LoVo (cell line): ENCODE measurements at regions not wholly inside any gene's neighbourhood (a gene's known extent, or its start where the extent isn't known, plus 50 kb on each side); places are given as distances from the start of the nearest gene placed in this dataset.
"Not testable (repeated sequence)": the region's sequence is repeated elsewhere in the genome, so short reads cannot be mapped to it uniquely, and the experiment has no call there.

ENCODE experiments used
- DNase-seq: peaks from one replicate; pipeline ENCODE4 v3.0.0-alpha.2; 2016; ENCODE audit warnings: low spot score

- no peak for DNase-seq
Observed at GRCh38 chr4:118587946-118588345, 97.2 kb upstream of the METTL14 start.

DNA sequence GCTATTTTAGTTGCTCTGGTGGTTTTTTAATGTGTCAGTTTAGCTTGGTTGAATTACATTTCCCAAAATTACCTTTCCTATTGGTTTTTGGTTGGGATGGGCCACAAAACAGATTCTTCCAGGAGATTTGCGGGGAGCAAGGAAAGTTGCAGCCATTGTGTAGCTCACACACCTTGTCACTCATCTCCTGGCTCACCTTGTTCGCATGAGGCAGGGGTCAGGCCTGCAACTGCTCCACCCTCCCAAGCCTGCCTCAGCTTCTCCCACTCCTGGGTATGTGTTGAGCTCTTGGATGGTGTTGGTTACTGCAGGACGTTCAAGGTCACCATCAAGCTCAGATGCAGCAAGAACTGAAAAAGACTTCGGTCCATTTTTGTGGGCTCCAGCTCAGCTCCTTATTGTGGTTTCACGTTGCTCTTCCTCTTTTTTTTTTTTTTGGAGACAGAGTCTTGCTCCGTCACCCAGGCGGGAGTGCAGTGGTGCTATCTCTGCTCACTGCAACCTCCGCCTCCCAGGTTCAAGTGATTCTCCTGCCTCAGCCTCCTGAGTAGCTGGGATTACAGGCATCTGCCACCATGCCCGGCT is 95.6 kb upstream of the METTL14 start:
- DNase-seq, result no peak

DNA sequence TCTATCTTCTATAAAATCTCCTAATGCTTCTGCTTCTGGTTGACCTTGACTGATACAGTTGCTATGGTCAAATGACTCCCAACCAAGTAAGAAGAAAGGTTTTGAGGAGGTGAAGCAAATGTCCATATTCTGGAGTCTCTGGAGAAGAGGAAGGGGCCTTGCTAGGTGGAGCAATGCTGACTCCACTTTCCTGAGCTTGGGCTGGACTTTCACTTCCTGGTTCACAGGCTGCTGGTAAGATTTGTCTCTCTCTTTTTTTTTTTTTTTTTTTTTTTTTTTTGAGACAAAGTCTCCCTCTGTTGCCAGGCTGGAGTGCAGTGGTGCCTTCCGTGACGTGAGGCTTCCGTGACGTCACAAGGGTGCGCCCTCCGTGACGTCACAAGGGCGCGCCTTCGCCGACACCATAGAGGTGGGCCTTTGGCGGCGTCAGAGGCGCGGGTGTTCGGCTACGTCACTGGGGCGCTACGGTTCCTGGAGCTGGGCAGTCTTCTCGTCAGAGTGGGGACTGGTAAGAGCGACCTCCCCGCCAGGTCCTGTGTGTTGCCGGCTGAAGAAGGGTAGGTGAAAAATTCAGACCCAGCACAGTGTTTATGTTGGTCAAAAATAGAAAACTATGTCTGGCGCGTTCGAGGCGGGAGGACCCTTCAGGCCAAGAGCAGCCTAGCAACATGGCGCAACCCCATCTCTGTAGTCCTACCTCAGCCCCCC is 93.7 kb upstream of the METTL14 start:
- DNase-seq, result peak; percentile 88

DNA sequence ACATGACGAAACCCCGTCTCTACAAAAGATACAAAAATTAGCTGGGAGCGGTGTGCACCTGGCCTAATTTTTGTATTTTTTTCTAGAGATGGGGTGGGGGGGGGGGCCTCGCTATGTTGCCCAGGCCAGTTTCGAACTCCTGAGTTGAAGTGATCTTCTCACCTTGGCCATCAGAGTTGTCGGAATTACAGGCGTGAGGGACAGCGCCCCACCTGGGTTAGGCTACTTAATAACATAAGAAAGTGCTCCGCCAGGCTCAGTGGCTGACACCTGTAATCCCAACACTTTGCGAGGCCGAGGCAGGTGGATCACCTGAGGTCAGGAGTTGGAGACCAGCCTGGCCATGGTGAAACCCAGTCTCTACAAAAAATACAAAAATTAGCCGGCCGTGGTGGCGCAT is 92.9 kb upstream of the METTL14 start:
- not testable (repeated sequence) for DNase-seq

DNA sequence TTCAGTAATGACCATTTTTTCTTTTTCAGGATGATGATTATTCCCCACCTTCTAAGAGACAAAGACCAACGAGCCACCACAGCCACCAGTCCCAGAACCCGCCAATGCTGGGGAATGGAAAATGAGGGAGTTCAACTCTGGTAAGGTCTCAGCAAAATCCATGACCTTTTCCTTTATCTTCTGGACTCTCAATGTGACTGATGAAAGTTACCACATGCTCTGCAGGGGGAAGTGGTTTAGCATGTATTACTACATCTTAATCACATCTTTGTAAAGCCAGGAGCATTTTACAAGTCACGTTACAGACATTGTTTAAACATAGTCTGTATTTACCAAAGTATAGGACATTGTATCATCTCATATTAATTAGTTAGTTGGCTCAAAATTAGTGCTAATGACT is 89.3 kb upstream of the METTL14 start:
- not testable (repeated sequence) for DNase-seq

GRCh38 chr4:118625097-118625496 is 60.1 kb upstream of the METTL14 start:
- DNase-seq, result not testable (repeated sequence)

DNA sequence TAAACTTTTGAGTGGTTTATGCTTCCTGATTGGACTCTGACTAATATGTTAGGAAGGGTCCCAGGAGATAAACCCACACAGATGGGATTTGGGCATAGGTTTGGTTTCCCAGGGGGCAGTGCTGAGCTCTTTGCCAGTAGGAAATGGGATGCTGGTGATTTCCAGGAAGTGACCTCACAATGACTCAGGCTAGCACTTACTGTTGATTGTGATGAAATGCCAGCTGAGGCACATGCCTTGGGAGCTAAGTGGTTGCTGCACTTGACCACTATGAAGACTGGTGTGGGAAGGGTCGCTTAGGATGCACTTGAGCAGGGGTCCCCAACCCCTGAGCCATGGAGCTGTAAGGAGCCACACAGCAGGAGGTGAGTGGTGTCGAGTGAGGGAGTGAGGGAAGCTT is 55.5 kb upstream of the METTL14 start:
- peak; percentile 1 for DNase-seq

DNA sequence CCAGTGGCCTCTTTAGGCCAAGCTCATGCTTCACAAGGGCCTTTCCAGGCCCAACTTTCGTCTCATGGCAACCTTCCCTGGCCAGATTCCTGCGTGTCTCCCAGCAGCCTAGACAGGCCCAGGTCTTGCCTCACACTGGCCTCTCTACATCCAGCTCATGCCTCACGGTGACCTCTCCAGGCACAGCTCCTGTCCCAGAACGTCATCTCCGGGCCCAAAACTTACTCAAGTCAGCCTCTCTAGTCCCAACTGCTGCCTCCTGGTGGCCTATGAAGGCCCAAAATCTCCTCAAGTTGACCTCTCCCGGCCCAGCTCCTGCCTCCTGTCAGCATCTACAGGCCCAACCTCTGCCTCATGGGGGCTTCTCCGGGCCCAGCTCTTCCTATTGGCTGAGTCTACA is 54.3 kb upstream of the METTL14 start:
- DNase-seq, result not testable (repeated sequence)

- DNase-seq, result not testable (repeated sequence)
Observed at GRCh38 chr4:118631321-118632050, 53.7 kb upstream of the METTL14 start.

- not testable (repeated sequence) for DNase-seq
Observed at GRCh38 chr4:118633476-118633875, 51.7 kb upstream of the METTL14 start.

GRCh38 chr4:118634126-118634875 is 50.9 kb upstream of the METTL14 start:
- not testable (repeated sequence) for DNase-seq
